ENCODE measurements at regions not wholly inside any gene's neighbourhood (a gene's known extent, or its start where the extent isn't known, plus 50 kb on each side); places are given as distances from the start of the nearest gene placed in this dataset.

DNA sequence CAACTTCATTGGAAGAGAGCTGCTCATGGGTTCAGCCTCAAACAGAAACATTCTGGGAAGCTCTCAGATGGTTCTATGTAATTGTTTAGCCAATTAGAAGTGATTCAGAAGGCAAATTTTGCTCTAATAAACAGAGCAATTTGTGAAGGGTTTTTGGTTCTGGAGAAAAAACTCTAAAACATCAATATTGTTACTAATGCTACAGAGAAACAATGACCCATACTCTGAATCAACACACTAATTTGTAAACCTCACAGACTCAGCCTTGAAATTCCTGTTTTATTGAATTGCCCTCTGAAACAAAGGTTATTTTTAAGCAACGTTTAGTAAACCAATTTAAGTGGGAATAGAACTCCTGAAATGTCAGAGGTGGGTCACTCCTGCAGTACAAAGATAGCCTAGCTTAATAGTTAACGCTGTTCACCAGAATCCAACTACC is 171.6 kb upstream of the SVIL start:
- Histone ChIP-seq H4K20me1 (ENCODE audit: insufficient read depth, low read length) (no peaks in the 10 kb centered on the region), H3K27me3 (ENCODE audit: control insufficient read depth in 2 of 2, insufficient read depth in 2 of 2, low read length in 2 of 2) (no peaks in the 10 kb centered on the region), H3K4me2 (replicated peaks; ENCODE audit: extremely low read depth, low read length, poor library complexity, severe bottlenecking) (no peak overlapping the region), H3K4me3 (replicated peaks in 1 of 3; ENCODE audit: low read depth in 2 of 3, low read length in 3 of 3) (no peak overlapping the region), H3K79me2 (ENCODE audit: insufficient read depth, low read length) (no peaks in the 10 kb centered on the region), H3K9me3 (replicated peaks in 1 of 2; ENCODE audit: control insufficient read depth in 1 of 2, insufficient read depth in 1 of 2, low read length in 2 of 2) (no peaks in the 10 kb centered on the region), H3K36me3 (replicated peaks in 1 of 2; ENCODE audit: control insufficient read depth in 1 of 2, insufficient read depth in 2 of 2, low read length in 2 of 2) (no peaks in the 10 kb centered on the region), H3K4me1 (ENCODE audit: control insufficient read depth in 1 of 2, insufficient read depth in 2 of 2, low read length in 2 of 2) (peaks cover 31 to 34% of the 10 kb centered on the region in 2 donors), H3K27ac (ENCODE audit: low read depth in 1 of 2, low read length in 2 of 2) (no peak overlapping the region), H3K9ac (ENCODE audit: insufficient read depth, low read length, poor library complexity, severe bottlenecking) (no peak overlapping the region), H2AFZ (ENCODE audit: insufficient read depth, low read depth, low read length, poor library complexity, severe bottlenecking) (no peak overlapping the region)
- Mint-ChIP-seq H3K27ac (no peak overlapping the region), H3K4me1 (peaks cover 39% of the 10 kb centered on the region), H3K4me3 (no peak overlapping the region), H3K36me3 (no peaks in the 10 kb centered on the region), H3K9me3 (peaks cover 0 to 10% (median 2%) of the 10 kb centered on the region in 7 donors), H3K27me3 (ENCODE audit: low read depth in 3 of 3) (peaks cover 2 to 5% (median 4%) of the 10 kb centered on the region in 3 donors)
- intact Hi-C loops (cut with micrococcal nuclease): no loop called here
- DNase-seq: no peak
- no CpG with 5 or more reads among the region's 2 CpGs for WGBS (ENCODE audit: insufficient coverage)
- TF ChIP-seq, protein P1, sequence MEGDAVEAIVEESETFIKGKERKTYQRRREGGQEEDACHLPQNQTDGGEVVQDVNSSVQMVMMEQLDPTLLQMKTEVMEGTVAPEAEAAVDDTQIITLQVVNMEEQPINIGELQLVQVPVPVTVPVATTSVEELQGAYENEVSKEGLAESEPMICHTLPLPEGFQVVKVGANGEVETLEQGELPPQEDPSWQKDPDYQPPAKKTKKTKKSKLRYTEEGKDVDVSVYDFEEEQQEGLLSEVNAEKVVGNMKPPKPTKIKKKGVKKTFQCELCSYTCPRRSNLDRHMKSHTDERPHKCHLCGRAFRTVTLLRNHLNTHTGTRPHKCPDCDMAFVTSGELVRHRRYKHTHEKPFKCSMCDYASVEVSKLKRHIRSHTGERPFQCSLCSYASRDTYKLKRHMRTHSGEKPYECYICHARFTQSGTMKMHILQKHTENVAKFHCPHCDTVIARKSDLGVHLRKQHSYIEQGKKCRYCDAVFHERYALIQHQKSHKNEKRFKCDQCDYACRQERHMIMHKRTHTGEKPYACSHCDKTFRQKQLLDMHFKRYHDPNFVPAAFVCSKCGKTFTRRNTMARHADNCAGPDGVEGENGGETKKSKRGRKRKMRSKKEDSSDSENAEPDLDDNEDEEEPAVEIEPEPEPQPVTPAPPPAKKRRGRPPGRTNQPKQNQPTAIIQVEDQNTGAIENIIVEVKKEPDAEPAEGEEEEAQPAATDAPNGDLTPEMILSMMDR (IDR thresholded peaks at IDR 0.05): no peak

DNA sequence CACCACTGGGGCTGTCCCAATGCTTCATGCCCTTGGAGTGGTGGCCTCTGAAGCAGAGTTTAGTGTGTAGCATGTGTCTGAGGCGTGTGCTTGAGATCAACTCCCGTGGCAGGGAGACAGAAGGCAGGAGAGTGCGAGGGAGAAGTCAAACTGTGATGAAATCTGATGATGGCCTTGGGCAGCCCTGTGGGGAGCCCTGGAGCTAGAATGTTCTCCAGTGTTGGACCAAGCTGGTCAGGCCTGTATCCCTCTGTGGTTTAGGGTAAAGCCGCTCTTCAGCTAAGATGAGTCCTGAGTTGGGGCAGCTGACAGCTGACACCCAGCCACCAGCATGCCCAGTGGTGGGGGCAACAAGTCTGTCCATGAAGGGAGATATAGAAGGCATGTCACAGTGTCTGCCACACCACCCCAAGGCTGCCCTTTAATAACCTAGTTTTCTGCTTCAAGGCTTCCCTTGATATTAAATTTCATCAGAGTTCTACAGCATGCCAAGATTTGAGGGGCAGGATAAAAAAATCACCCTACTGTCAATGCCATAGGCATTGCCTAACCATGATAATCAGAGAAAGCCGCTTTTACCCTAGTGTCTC is 170.5 kb upstream of the SVIL start:
- H3K4me3 ChIP-seq (replicated peaks in 1 of 3; ENCODE audit: low read depth in 2 of 3, low read length in 3 of 3): no peak overlapping the region
- no peak overlapping the region for H2AFZ ChIP-seq (ENCODE audit: insufficient read depth, low read depth, low read length, poor library complexity, severe bottlenecking)
- TF ChIP-seq, protein P1 (IDR thresholded peaks at IDR 0.05): no peak
- no peaks in the 10 kb centered on the region for H4K20me1 ChIP-seq (ENCODE audit: insufficient read depth, low read length)
- Mint-ChIP-seq H3K36me3 (peaks cover 0 to 1% of the 10 kb centered on the region in 2 donors), H3K9me3 (peaks cover 0 to 9% (median 7%) of the 10 kb centered on the region in 7 donors), H3K27ac (peak overlapping the region in 5 of 7 donors; percentile 38 to 98 (median 97)), H3K4me3 (no peak overlapping the region), H3K4me1 (peaks cover 29% of the 10 kb centered on the region), H3K27me3 (ENCODE audit: low read depth in 3 of 3) (peaks cover 1 to 5% (median 2%) of the 10 kb centered on the region in 3 donors)
- intact Hi-C loops (cut with micrococcal nuclease): no loop called here
- H3K9ac ChIP-seq (ENCODE audit: insufficient read depth, low read length, poor library complexity, severe bottlenecking): no peak overlapping the region
- H3K27me3 ChIP-seq (ENCODE audit: control insufficient read depth in 2 of 2, insufficient read depth in 2 of 2, low read length in 2 of 2): no peaks in the 10 kb centered on the region
- H3K79me2 ChIP-seq (ENCODE audit: insufficient read depth, low read length): no peaks in the 10 kb centered on the region
- peak in 1 of 3 donors; percentile 32 for DNase-seq
- H3K27ac ChIP-seq (ENCODE audit: low read depth in 1 of 2, low read length in 2 of 2): peak overlapping the region in 1 of 2 donors; percentile 89
- no peaks in the 10 kb centered on the region for H3K36me3 ChIP-seq (replicated peaks in 1 of 2; ENCODE audit: control insufficient read depth in 1 of 2, insufficient read depth in 2 of 2, low read length in 2 of 2)
- H3K4me1 ChIP-seq (ENCODE audit: control insufficient read depth in 1 of 2, insufficient read depth in 2 of 2, low read length in 2 of 2): peaks cover 25 to 29% of the 10 kb centered on the region in 2 donors
- no peak overlapping the region for H3K4me2 ChIP-seq (replicated peaks; ENCODE audit: extremely low read depth, low read length, poor library complexity, severe bottlenecking)
- no peaks in the 10 kb centered on the region for H3K9me3 ChIP-seq (replicated peaks in 1 of 2; ENCODE audit: control insufficient read depth in 1 of 2, insufficient read depth in 1 of 2, low read length in 2 of 2)
- WGBS (ENCODE audit: insufficient coverage): 80% methylated on average over 3 of the region's 5 CpGs

All from CD14-positive monocyte (primary cell).